SKM-1 treated with dmso at 0.1 percent for 144 hours (cell line): ENCODE measurements at regions not wholly inside any gene's neighbourhood (a gene's known extent, or its start where the extent isn't known, plus 50 kb on each side); places are given as distances from the start of the nearest gene placed in this dataset.

Experiments
- DNase-seq: peaks from one replicate; lab custom pipeline; 2025; ENCODE audit not compliant: unreplicated experiment; lab: John Stamatoyannopoulos, UW

- no peak for DNase-seq
Observed at GRCh38 chr2:173630425-173631126, 275.9 kb downstream of the CDCA7 start.

GRCh38 chr2:173631127-173631460 is 276.4 kb downstream of the CDCA7 start:
- no peak for DNase-seq

- DNase-seq, result no peak
Observed at GRCh38 chr2:173644146-173644545, 289.5 kb downstream of the CDCA7 start.

GRCh38 chr2:173647681-173648311 is 293.1 kb downstream of the CDCA7 start:
- DNase-seq, result no peak

GRCh38 chr2:173648816-173649215 is 294.1 kb downstream of the CDCA7 start:
- no peak for DNase-seq

- no peak for DNase-seq
Observed at GRCh38 chr2:173649527-173650219, 295.0 kb downstream of the CDCA7 start.

- DNase-seq, result no peak
Observed at GRCh38 chr2:173651891-173652290, 297.2 kb downstream of the CDCA7 start.

GRCh38 chr2:173652311-173652710 is 297.6 kb downstream of the CDCA7 start:
- no peak for DNase-seq

GRCh38 chr2:173652767-173653431 is 298.2 kb downstream of the CDCA7 start:
- DNase-seq, result no peak

- no peak for DNase-seq
Observed at GRCh38 chr2:173653432-173653805, 298.7 kb downstream of the CDCA7 start.

- DNase-seq, result no peak
Observed at GRCh38 chr2:173654161-173654895, 299.7 kb downstream of the CDCA7 start.

GRCh38 chr2:173654896-173655265 is 300.2 kb downstream of the CDCA7 start:
- DNase-seq, result no peak

- DNase-seq, result no peak
Observed at GRCh38 chr2:173656086-173656485, 301.4 kb downstream of the CDCA7 start.

- DNase-seq, result no peak
Observed at GRCh38 chr2:173657996-173658717, 303.5 kb downstream of the CDCA7 start.

GRCh38 chr2:173658946-173659371 is 304.3 kb downstream of the CDCA7 start:
- no peak for DNase-seq

GRCh38 chr2:173659509-173659908 is 304.8 kb downstream of the CDCA7 start:
- DNase-seq, result no peak

GRCh38 chr2:173661586-173661985 is 303.6 kb downstream of the SP3 start:
- no peak for DNase-seq

GRCh38 chr2:173663353-173663752 is 301.8 kb downstream of the SP3 start:
- no peak for DNase-seq

- no peak for DNase-seq
Observed at GRCh38 chr2:173663835-173664512, 301.2 kb downstream of the SP3 start.

- no peak for DNase-seq
Observed at GRCh38 chr2:173664513-173664910, 300.7 kb downstream of the SP3 start.
